ENCODE measurements at regions not wholly inside any gene's neighbourhood (a gene's known extent, or its start where the extent isn't known, plus 50 kb on each side); places are given as distances from the start of the nearest gene placed in this dataset.

GRCh38 chr17:79413611-79414010 lies 197.2 kb downstream of the RBFOX3 start (continued):
- no peak for TF ChIP-seq ZNF775 (CRISPR knock-in tag; IDR thresholded peaks at IDR 0.05; ENCODE audit: borderline replicate concordance)
- TF ChIP-seq ATF1 (CRISPR knock-in tag; IDR thresholded peaks at IDR 0.05): no peak
- TF ChIP-seq ZNF609 (CRISPR knock-in tag; IDR thresholded peaks at IDR 0.05; ENCODE audit: borderline replicate concordance): no peak
- TF ChIP-seq YY1 (IDR thresholded peaks at IDR 0.05; ENCODE audit: insufficient read depth, insufficient replicate concordance, low read depth, low read length): no peak
- TF ChIP-seq ZBTB20 (CRISPR knock-in tag; IDR thresholded peaks at IDR 0.05; ENCODE audit: borderline replicate concordance, low read depth): no peak
- TF ChIP-seq ZFP36L2 (CRISPR knock-in tag; IDR thresholded peaks at IDR 0.05): no peak
- TF ChIP-seq HOXA9 (CRISPR knock-in tag; IDR thresholded peaks at IDR 0.05; ENCODE audit: borderline replicate concordance): no peak
- no peak for TF ChIP-seq TBL1XR1 (IDR thresholded peaks at IDR 0.05; ENCODE audit: borderline replicate concordance, low read length, partially characterized antibody)
- no peak for TF ChIP-seq SKIL (CRISPR knock-in tag; IDR thresholded peaks at IDR 0.05; ENCODE audit: borderline replicate concordance)

Data from HepG2 (cell line).